HepG2 (cell line): ENCODE measurements at regions not wholly inside any gene's neighbourhood (a gene's known extent, or its start where the extent isn't known, plus 50 kb on each side); places are given as distances from the start of the nearest gene placed in this dataset.

ENCODE experiments used
- CREM ChIP-seq, 2 experiments: sonication (generic) in 1 of 2; formaldehyde crosslinking in 1 of 2; IDR thresholded peaks; 2 replicates each; pipeline versions ENCODE4 v1.4.0 to v1.6.1; 2016 to 2020; ENCODE audit warnings: antibody characterized with exemption in 1 of 2, mild to moderate bottlenecking in 1 of 2, missing genetic modification reagents in 1 of 2
- CTCF ChIP-seq: sonication (generic); formaldehyde crosslinking; IDR thresholded peaks from 2 replicates; pipeline ENCODE4 v1.5.0; 2020; ENCODE audit warnings: mild to moderate bottlenecking, missing genetic modification reagents, moderate library complexity
- ELF4 ChIP-seq: sonication (generic); formaldehyde crosslinking; IDR thresholded peaks from 2 replicates; pipeline ENCODE4 v1.5.0; 2020; ENCODE audit warnings: missing genetic modification reagents, mild to moderate bottlenecking, moderate library complexity, borderline replicate concordance
- GTF2F1 ChIP-seq: fragments of 150-350 bp; IDR thresholded peaks from 2 replicates; pipeline ENCODE4 v1.6.1; 2014; ENCODE audit warnings: low read length
- MEIS2 ChIP-seq: sonication (generic); formaldehyde crosslinking; IDR thresholded peaks from 2 replicates; pipeline ENCODE4 v1.9.0; 2021; ENCODE audit warnings: mild to moderate bottlenecking, missing genetic modification reagents
- NR2F1 ChIP-seq, 2 experiments: fragments of 450-650 bp in 1 of 2; formaldehyde crosslinking in 1 of 2; IDR thresholded peaks; 2 replicates each; pipeline versions ENCODE4 v1.5.0 to v1.6.1; 2016 to 2020; ENCODE audit warnings: mild to moderate bottlenecking in 1 of 2, missing compliant biosample characterization in 1 of 2, missing genetic modification reagents in 1 of 2, moderate library complexity in 1 of 2
- YEATS2 ChIP-seq: sonication (generic); formaldehyde crosslinking; IDR thresholded peaks from 2 replicates; pipeline ENCODE4 v1.4.0; 2020; ENCODE audit warnings: missing genetic modification reagents, borderline replicate concordance
- ZMYM4 ChIP-seq: sonication (generic); formaldehyde crosslinking; IDR thresholded peaks from 2 replicates; pipeline ENCODE4 v1.8.1; 2023; ENCODE audit warnings: mild to moderate bottlenecking, missing genetic modification reagents
- TF ChIP-seq, protein P1 (sequence below): sonication (generic); formaldehyde crosslinking; IDR thresholded peaks from 2 replicates; pipeline ENCODE4 v1.4.0; 2020; ENCODE audit warnings: missing genetic modification reagents, borderline replicate concordance

GRCh38 chr5:100690036-100690560 lies 154.9 kb downstream of the FAM174A start:
- TF ChIP-seq YEATS2 (CRISPR knock-in tag) (no peak), NR2F1 (CRISPR knock-in tag; IDR thresholded peaks at IDR 0.05) (no peak), GTF2F1 (no peak), MEIS2 (CRISPR knock-in tag) (no peak), CTCF (CRISPR knock-in tag) (no peak), ELF4 (CRISPR knock-in tag) (no peak), ZMYM4 (CRISPR knock-in tag) (no peak), CREM (IDR thresholded peaks at IDR 0.05) (no peak), CREM (CRISPR knock-in tag; IDR thresholded peaks at IDR 0.05) (no peak)
- TF ChIP-seq, protein P1, sequence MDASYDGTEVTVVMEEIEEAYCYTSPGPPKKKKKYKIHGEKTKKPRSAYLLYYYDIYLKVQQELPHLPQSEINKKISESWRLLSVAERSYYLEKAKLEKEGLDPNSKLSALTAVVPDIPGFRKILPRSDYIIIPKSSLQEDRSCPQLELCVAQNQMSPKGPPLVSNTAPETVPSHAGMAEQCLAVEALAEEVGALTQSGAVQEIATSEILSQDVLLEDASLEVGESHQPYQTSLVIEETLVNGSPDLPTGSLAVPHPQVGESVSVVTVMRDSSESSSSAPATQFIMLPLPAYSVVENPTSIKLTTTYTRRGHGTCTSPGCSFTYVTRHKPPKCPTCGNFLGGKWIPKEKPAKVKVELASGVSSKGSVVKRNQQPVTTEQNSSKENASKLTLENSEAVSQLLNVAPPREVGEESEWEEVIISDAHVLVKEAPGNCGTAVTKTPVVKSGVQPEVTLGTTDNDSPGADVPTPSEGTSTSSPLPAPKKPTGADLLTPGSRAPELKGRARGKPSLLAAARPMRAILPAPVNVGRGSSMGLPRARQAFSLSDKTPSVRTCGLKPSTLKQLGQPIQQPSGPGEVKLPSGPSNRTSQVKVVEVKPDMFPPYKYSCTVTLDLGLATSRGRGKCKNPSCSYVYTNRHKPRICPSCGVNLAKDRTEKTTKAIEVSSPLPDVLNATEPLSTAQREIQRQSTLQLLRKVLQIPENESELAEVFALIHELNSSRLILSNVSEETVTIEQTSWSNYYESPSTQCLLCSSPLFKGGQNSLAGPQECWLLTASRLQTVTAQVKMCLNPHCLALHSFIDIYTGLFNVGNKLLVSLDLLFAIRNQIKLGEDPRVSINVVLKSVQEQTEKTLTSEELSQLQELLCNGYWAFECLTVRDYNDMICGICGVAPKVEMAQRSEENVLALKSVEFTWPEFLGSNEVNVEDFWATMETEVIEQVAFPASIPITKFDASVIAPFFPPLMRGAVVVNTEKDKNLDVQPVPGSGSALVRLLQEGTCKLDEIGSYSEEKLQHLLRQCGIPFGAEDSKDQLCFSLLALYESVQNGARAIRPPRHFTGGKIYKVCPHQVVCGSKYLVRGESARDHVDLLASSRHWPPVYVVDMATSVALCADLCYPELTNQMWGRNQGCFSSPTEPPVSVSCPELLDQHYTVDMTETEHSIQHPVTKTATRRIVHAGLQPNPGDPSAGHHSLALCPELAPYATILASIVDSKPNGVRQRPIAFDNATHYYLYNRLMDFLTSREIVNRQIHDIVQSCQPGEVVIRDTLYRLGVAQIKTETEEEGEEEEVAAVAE (CRISPR knock-in tag), result no peak
